ENCODE measurements at regions not wholly inside any gene's neighbourhood (a gene's known extent, or its start where the extent isn't known, plus 50 kb on each side); places are given as distances from the start of the nearest gene placed in this dataset.

- no peak for TF ChIP-seq CTCF (IDR thresholded peaks at IDR 0.05)
- no peak for TF ChIP-seq POLR2A (IDR thresholded peaks at IDR 0.05)
Measured at GRCh38 chr18:44054514-44054913, 626.2 kb upstream of the SETBP1 start.

All from Peyer's patch (tissue), 4 donors.